SHP77 treated with DMSO at 0.1 percent for 48 hours (cell line): ENCODE measurements at regions not wholly inside any gene's neighbourhood (a gene's known extent, or its start where the extent isn't known, plus 50 kb on each side); places are given as distances from the start of the nearest gene placed in this dataset.

ENCODE experiments used
- DNase-seq: peaks from one replicate; lab custom pipeline; 2025; lab: John Stamatoyannopoulos, UW

DNA sequence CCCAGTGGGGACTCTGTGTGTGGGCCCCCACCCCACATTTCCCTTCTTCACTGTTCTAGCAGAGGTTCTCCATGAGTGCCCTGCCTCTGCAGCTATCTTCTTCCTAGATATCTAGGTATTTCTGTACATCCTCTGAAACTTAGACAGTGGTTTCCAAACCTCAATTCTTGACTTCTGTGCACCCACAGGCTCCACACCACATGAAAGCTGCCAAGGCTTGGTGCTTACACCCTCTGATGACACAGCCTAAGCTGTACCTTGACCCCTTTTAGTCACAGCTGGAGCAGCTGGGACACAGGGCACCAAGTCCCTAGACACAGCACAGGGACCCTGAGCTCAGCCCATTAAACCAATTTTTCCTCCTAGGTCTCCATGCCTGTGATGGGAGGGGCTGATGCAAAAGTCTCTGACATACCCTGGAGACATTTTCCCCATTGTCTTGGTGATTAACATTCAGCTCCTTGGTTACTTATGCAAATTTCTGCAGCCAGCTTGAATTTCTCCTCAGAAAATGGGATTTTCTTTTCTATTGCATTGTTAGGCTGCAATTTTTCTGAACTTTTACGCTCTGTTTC is 304.5 kb downstream of the OTOL1 start:
- DNase-seq, result no peak

DNA sequence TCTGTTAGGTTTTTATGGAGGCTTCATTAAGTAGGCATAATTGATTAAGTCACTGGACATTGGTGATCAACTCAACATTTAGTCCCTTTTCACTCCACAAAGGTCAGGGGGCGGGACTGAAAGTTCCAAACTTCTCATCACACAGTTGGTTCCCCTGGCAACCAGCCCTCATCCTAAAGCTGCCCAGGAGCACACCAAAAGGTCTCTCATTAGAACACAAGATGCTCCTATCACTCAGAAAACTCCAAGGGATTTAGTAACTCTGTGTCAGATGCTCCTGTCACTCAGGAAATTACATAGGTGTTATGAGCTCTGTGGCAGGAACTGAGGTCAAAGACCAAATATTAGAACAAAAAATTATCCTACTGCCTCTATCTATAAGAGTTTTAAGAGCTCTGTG is 321.5 kb downstream of the OTOL1 start:
- DNase-seq, result no peak

GRCh38 chr3:161821591-161821990 is 325.0 kb downstream of the OTOL1 start:
- DNase-seq, result peak; percentile 55

GRCh38 chr3:161822291-161822690 is 325.7 kb downstream of the OTOL1 start:
- DNase-seq, result peak; percentile 2

- no peak for DNase-seq
Observed at GRCh38 chr3:161823910-161824309, 327.3 kb downstream of the OTOL1 start.

DNA sequence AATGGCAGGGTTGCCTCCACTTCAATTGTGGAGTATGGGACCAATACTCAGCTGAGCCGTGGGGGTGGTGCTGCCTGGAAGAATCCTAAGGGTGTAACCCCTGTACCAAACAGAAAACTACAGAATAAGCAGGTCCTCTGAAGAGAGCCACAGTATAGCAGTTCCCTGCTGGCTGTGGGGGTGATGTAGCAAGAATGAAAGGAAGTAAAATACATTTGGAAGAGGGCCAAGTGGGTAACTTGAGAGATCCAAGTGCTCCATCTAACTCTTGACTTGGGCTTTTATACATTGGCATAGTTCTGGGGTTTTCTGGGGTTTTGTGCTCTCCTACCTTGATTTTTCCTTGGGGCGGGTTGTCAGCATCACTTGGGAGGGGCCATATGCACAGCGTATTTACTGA is 341.4 kb downstream of the OTOL1 start:
- no peak for DNase-seq

GRCh38 chr3:161848376-161848775 is 351.8 kb downstream of the OTOL1 start:
- DNase-seq, result no peak

DNA sequence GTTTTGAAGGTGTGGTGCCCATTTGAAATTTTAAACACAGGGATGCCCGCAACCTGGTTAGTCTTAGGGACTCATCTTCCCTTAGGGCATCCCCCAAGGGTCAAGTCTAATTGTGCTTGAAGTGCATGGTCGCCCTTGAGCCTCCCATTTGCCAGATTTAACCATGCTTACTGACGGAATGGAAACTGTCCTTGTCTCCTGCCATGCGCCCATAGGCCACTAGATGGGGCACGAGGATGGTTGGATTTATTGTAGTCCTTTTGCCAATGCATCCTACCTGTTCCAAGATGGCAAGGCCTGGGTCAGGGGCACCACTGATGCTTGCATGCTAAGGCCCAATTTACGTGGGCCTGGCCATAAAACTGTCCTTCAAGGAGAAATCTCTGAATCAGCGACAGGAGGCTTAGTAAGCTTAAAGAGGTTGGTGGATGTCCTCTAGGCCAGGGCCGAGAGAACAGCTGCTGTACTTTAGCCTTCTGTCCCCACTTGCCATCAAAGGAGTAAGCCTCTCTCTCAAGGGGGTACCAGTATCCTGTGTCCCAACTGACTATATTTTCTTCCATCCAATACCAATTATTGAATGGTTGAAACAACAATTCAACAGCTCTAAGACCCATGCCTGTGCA is 355.4 kb downstream of the OTOL1 start:
- DNase-seq, result no peak

DNA sequence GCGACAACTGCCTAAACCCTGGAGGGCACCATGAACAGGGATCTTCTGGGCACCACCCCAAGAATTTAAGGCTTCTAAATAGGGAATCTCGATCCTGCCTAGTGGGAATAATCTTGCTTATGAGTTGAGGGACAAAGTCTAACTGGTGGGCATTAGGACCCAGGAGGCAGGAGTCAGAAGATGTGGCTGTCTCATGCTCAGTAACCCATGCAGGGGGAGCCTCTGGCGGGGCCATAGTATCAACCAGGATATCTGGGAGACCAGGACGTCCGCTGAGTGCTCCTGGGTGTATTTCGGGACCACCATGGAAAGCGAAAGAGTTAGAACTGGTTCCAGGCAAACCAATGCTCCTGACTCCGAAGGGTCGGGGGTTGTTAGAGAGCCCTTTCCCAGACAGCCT is 356.1 kb downstream of the OTOL1 start:
- DNase-seq, result no peak

DNA sequence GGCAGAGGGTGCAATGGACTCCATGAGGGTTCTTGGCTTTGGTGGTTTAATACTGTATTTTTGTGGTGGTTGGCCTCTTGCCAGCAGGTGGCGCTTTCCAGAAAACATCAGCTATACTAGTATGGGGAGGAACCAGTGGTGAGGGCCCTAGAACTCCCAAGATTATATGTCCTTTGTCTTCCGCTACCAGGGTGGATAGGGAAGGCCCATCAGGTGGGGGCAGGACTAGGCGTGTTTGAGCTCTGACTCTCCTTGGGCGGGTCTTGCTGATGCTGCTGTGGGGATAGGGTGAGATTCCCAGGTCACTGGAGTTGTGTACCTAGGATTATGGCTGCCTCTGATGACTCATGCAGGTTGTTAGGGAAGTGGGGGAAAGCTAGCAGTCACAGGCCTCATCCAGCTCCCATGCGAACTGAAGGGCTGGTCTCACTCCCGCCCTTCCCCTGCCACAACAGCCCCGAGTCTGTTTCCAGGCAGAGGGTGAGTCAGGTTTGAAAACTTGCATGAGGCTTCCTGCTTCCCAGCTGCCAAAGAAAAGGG is 357.7 kb downstream of the OTOL1 start:
- DNase-seq, result no peak

GRCh38 chr3:161859057-161859456 is 362.4 kb downstream of the OTOL1 start:
- DNase-seq, result no peak

DNA sequence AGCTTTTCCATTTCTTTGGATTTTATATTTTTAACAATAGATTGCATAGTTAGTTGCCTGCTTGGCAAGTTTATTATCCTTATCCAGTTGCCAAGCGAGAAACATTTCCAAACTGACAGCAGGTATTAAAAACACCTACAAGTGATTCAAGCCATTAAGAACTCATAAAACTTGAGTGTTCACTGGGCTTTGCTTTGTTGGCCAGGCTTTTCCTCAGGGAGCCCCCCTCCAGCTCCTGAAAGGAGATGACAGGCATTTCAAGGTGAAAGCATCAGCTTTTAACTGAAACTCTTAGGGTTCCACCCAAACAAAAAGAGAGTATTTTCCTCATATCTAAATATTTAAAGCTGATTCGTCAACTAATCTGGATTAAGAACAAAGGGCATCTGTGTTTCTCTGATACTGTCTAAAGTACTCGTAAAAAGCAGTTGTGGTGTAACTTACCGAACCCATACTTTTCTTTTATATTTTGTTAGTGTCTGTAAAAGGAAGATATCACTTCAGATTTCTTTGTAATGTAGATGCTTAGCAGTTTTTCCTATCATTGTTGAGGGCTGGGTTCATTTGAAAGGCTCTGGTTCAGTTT is 363.4 kb downstream of the OTOL1 start:
- no peak for DNase-seq

GRCh38 chr3:161863775-161864174 is 367.2 kb downstream of the OTOL1 start:
- no peak for DNase-seq

- DNase-seq, result no peak
Observed at GRCh38 chr3:161866176-161866575, 369.6 kb downstream of the OTOL1 start.

- DNase-seq, result no peak
Observed at GRCh38 chr3:161875483-161875882, 378.9 kb downstream of the OTOL1 start.

- DNase-seq, result no peak
Observed at GRCh38 chr3:161879470-161879869, 382.9 kb downstream of the OTOL1 start.

- DNase-seq, result no peak
Observed at GRCh38 chr3:161884830-161885229, 388.2 kb downstream of the OTOL1 start.

GRCh38 chr3:161890147-161890625 is 393.6 kb downstream of the OTOL1 start:
- no peak for DNase-seq

- DNase-seq, result no peak
Observed at GRCh38 chr3:161893972-161894371, 397.4 kb downstream of the OTOL1 start.

DNA sequence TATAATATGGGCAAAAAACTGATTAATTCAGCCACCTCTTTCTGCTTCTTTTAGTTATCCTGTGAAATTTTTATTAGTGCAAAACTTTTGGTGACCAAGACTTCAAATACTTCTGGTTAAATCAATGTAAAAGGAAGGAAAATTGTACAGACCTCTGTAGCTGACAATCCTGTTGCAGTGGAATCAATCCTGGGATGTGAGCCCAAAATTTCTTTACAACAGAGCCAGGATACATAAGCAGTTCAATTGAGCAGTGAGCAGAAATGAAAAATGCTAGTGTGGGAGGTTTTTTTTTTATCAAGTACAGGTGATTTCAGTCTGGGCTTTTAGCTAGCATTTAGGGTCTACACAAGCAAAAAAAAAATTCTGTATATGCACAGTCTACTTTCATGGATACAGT is 398.0 kb downstream of the OTOL1 start:
- no peak for DNase-seq

GRCh38 chr3:161905520-161906132 is 409.0 kb downstream of the OTOL1 start:
- DNase-seq, result no peak

GRCh38 chr3:161913786-161914389 is 417.3 kb downstream of the OTOL1 start:
- DNase-seq, result no peak
